PC-3 (cell line): ENCODE measurements at regions not wholly inside any gene's neighbourhood (a gene's known extent, or its start where the extent isn't known, plus 50 kb on each side); places are given as distances from the start of the nearest gene placed in this dataset.

Experiments used
- ATAC-seq: fragments of 200-7000 bp; cut with Tn5 transposase; 2 replicates; pipeline ENCODE4 v1.9.1; 2020; ENCODE audit warnings: mild to moderate bottlenecking, moderate library complexity
- BruUV-seq: library from RNA; stranded (reverse); fragments of 400-500 nt; replicated peaks from 2 replicates; lab custom pipeline; 2021; lab: Mats Ljungman, UMichigan
- CTCF ChIA-PET: fragments of 300-600 bp; sonication (Branson Sonifier 250); formaldehyde crosslinking; loops from one replicate; lab custom pipeline; 2022; ENCODE audit warnings: antibody characterized with exemption; lab: Charles Lee
- POLR2A ChIA-PET: fragments of 300-600 bp; sonication (Branson Sonifier 250); formaldehyde crosslinking; loops from one replicate; lab custom pipeline; 2022; ENCODE audit warnings: antibody characterized with exemption; ENCODE audit not compliant: unreplicated experiment; lab: Charles Lee
- DNase-seq: peaks from one replicate; pipeline ENCODE4 v3.0.0-alpha.2; 2015
- H2AFZ ChIP-seq: fragments of 300-600 bp; sonication (generic); 2 replicates; pipeline ENCODE4 v1.6.0; 2016; ENCODE audit warnings: antibody characterized with exemption, low read length
- H3F3A ChIP-seq: fragments of 300-600 bp; sonication (generic); one replicate; pipeline ENCODE4 v1.6.0; 2017; ENCODE audit warnings: antibody characterized with exemption, low read length, control low read depth, mild to moderate bottlenecking; ENCODE audit not compliant: unreplicated experiment
- H3K27ac ChIP-seq: fragments of 300-600 bp; sonication (generic); 2 replicates; pipeline ENCODE4 v1.5.1; 2016; ENCODE audit warnings: mild to moderate bottlenecking, low read length
- H3K27me3 ChIP-seq: fragments of 300-600 bp; sonication (generic); 2 replicates; pipeline ENCODE4 v1.6.1; 2016; ENCODE audit warnings: low read length, mixed read lengths
- H3K36me3 ChIP-seq: fragments of 300-600 bp; sonication (generic); 2 replicates; pipeline ENCODE4 v1.6.1; 2016; ENCODE audit warnings: low read depth, mixed run types, low read length, mixed read lengths
- H3K4me1 ChIP-seq: fragments of 300-600 bp; sonication (generic); 2 replicates; pipeline ENCODE4 v1.5.1; 2016; ENCODE audit warnings: low read length; ENCODE audit not compliant: insufficient read depth
- H3K4me2 ChIP-seq: fragments of 300-600 bp; sonication (generic); 2 replicates; pipeline ENCODE4 v1.6.0; 2016; ENCODE audit warnings: low read length
- H3K4me3 ChIP-seq: fragments of 300-600 bp; sonication (generic); 2 replicates; pipeline ENCODE4 v1.5.1; 2016; ENCODE audit warnings: mild to moderate bottlenecking, low read length, mixed read lengths
- H3K79me2 ChIP-seq: fragments of 300-600 bp; sonication (generic); 2 replicates; pipeline ENCODE4 v1.6.1; 2017; ENCODE audit warnings: low read length, mixed read lengths
- H3K9ac ChIP-seq: fragments of 300-600 bp; sonication (generic); 2 replicates; pipeline ENCODE4 v1.6.0; 2016; ENCODE audit warnings: mild to moderate bottlenecking, low read length
- H3K9me2 ChIP-seq: fragments of 300-600 bp; sonication (generic); replicated peaks from 2 replicates; pipeline ENCODE4 v1.6.1; 2016; ENCODE audit warnings: mixed run types, low read length, mixed read lengths
- H3K9me3 ChIP-seq: fragments of 300-600 bp; sonication (generic); 2 replicates; pipeline ENCODE4 v1.6.1; 2016; ENCODE audit warnings: low read length, mixed read lengths
- H4K20me1 ChIP-seq: fragments of 300-600 bp; sonication (generic); 2 replicates; pipeline ENCODE4 v1.6.1; 2016; ENCODE audit warnings: low read length, mixed read lengths
- CTCF ChIP-seq: fragments of 300-600 bp; sonication (generic); conservative IDR thresholded peaks from 2 replicates; pipeline ENCODE4 v1.5.1; 2017; ENCODE audit warnings: antibody characterized with exemption, low read depth, mild to moderate bottlenecking, low read length
- EZH2 ChIP-seq: fragments of 300-600 bp; sonication (generic); IDR thresholded peaks from one replicate; pipeline ENCODE4 v1.6.1; 2017; ENCODE audit warnings: antibody characterized with exemption, mild to moderate bottlenecking, low read length; ENCODE audit not compliant: unreplicated experiment
- EZH2phosphoT487 ChIP-seq: fragments of 300-600 bp; sonication (generic); IDR thresholded peaks from 2 replicates; pipeline ENCODE4 v1.6.1; 2018; ENCODE audit warnings: mild to moderate bottlenecking, antibody characterized with exemption, low read length, borderline replicate concordance
- intact Hi-C: fragments of 100-400 bp; cut with micrococcal nuclease; formaldehyde crosslinking; loops from 2 replicates; pipeline ENCODE4 v1.9.0; 2023

DNA sequence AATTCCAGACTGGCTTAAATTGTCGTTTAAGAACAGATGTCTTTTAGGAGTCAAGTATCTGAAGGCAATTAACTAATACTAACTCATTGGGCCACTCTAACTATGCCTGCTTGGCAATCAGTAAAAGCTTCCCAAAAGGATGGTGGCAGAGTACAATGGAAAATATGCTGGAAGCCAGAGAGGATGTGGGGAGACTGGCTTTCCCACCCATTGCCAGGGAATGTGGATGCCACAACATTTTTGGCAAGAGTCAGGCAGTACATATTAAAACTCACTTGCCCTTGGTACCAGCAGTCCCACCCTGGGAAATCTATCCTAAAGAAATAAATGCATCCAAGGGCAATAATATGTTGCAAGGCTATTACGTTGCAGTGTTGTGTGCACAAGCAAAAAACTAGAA is 74.0 kb upstream of the FZD7 start:
- Histone ChIP-seq H3K79me2 (no peaks in the 10 kb centered on the region), H3K27ac (no peak overlapping the region), H3F3A (no peaks in the 10 kb centered on the region), H3K9me3 (no peaks in the 10 kb centered on the region), H3K27me3 (no peaks in the 10 kb centered on the region), H3K9me2 (0 out of 2 replicates have a peak, but pooled peaks cover 5% of the 10 kb centered on the region), H3K4me2 (no peak overlapping the region), H4K20me1 (no peaks in the 10 kb centered on the region), H3K36me3 (no peaks in the 10 kb centered on the region), H3K4me1 (peaks cover 7% of the 10 kb centered on the region), H2AFZ (no peak overlapping the region), H3K9ac (no peak overlapping the region), H3K4me3 (no peak overlapping the region)
- no TSS peak for BruUV-seq
- TF ChIP-seq EZH2phosphoT487 (no peak), CTCF (no peak), EZH2 (no peak)
- DNase-seq (no peak), ATAC-seq (no peak)
- ChIA-PET POLR2A (no interaction called here), CTCF (no interaction called here)
- intact Hi-C loops: loop anchor here (10.0 kb wide), 1 partner anchor 95 kb away; no protein-coding TSS in a partner anchor

GRCh38 chr2:201960305-201960704 is 73.3 kb upstream of the FZD7 start:
- CTCF ChIA-PET: no interaction called here
- TF ChIP-seq EZH2phosphoT487 (no peak), EZH2 (no peak), CTCF (no peak)
- BruUV-seq: no TSS peak
- Histone ChIP-seq H3K9ac (no peak overlapping the region), H3F3A (no peaks in the 10 kb centered on the region), H3K79me2 (no peaks in the 10 kb centered on the region), H3K27ac (no peak overlapping the region), H3K9me2 (0 out of 2 replicates have a peak, but pooled peaks cover 5% of the 10 kb centered on the region), H3K4me3 (no peak overlapping the region), H3K4me2 (no peak overlapping the region), H3K4me1 (peaks cover 4% of the 10 kb centered on the region), H2AFZ (no peak overlapping the region), H3K36me3 (no peaks in the 10 kb centered on the region), H4K20me1 (no peaks in the 10 kb centered on the region), H3K9me3 (no peaks in the 10 kb centered on the region), H3K27me3 (no peaks in the 10 kb centered on the region)
- no peak for ATAC-seq
- POLR2A ChIA-PET: no interaction called here
- DNase-seq: no peak
- intact Hi-C loops: loop anchor here (10.0 kb wide), 1 partner anchor 94 kb away; no protein-coding TSS in a partner anchor

- POLR2A ChIA-PET: no interaction called here
- intact Hi-C loops: loop anchor here (10.0 kb wide), 1 partner anchor 93 kb away; no protein-coding TSS in a partner anchor
- no peak overlapping the region for H3K4me3 ChIP-seq
These were observed 72.3 kb upstream of the FZD7 start for GRCh38 chr2:201961401-201961800.

More at GRCh38 chr2:201961401-201961800, 72.3 kb upstream of the FZD7 start:
- H2AFZ ChIP-seq: no peak overlapping the region
- H3K79me2 ChIP-seq: no peaks in the 10 kb centered on the region
- DNase-seq: no peak
- no TSS peak for BruUV-seq
- no peaks in the 10 kb centered on the region for H3K36me3 ChIP-seq
- no peaks in the 10 kb centered on the region for H3F3A ChIP-seq
- no peaks in the 10 kb centered on the region for H3K9me3 ChIP-seq
- no peak overlapping the region for H3K4me2 ChIP-seq
- 0 out of 2 replicates have a peak, but pooled peaks cover 5% of the 10 kb centered on the region for H3K9me2 ChIP-seq
- TF ChIP-seq EZH2 (no peak), EZH2phosphoT487 (no peak), CTCF (no peak)
- no peak overlapping the region for H3K9ac ChIP-seq
- ATAC-seq: no peak
- no peaks in the 10 kb centered on the region for H3K4me1 ChIP-seq
- CTCF ChIA-PET: no interaction called here
- no peaks in the 10 kb centered on the region for H4K20me1 ChIP-seq
- H3K27ac ChIP-seq: no peak overlapping the region
- no peaks in the 10 kb centered on the region for H3K27me3 ChIP-seq
